K562 (cell line): ENCODE measurements at regions not wholly inside any gene's neighbourhood (a gene's known extent, or its start where the extent isn't known, plus 50 kb on each side); places are given as distances from the start of the nearest gene placed in this dataset.

Source experiments
- POLR2AphosphoS5 ChIP-seq: IDR thresholded peaks from 2 replicates; pipeline ENCODE4 v1.6.1; 2011; ENCODE audit warnings: mild to moderate bottlenecking, low read depth, low read length, moderate library complexity; ENCODE audit not compliant: control insufficient read depth, insufficient read depth
- ZNF224 ChIP-seq: sonication (generic); formaldehyde crosslinking; IDR thresholded peaks from 2 replicates; pipeline ENCODE4 v1.8.0; 2022; ENCODE audit warnings: mild to moderate bottlenecking, missing genetic modification reagents
- TF ChIP-seq, protein P1 (sequence below), 3 experiments: IDR thresholded peaks in 2 of 3; conservative IDR thresholded peaks in 1 of 3; 2 replicates each; pipeline ENCODE4 v1.5.1; 2011 to 2012; ENCODE audit warnings: low read length in 3 of 3, mild to moderate bottlenecking in 3 of 3, control low read depth in 2 of 3, improper control_type of control experiment in 1 of 3, inconsistent platforms in 1 of 3, low read depth in 1 of 3, mixed read lengths in 1 of 3, moderate library complexity in 1 of 3; ENCODE audit not compliant: insufficient read depth in 2 of 3
- TF ChIP-seq, protein P2 (sequence below): sonication (generic); formaldehyde crosslinking; IDR thresholded peaks from 2 replicates; pipeline ENCODE4 v1.8.0; 2022; ENCODE audit warnings: missing genetic modification reagents, mild to moderate bottlenecking, borderline replicate concordance

DNA sequence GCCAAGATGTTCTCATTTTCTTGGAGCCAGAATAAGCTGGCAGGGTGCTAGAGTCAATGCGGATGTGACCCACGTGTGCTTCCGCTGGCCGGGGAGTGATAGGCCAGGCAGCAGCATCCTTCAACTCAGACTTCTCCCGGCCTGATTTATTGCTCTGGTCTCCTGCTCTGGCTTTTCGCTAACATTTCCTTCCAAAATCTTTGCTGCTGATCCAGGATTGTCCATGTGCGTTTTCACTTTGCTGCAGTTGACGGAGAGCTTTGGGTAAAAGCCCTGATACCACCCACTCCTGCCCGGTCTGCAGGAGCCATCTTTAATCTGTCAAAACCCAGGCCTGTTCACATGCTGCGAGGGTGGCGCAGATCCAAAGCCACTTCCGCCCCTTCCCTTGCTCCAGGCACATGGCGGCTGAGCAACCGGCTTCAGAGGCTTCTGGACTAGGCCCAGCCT lies 106.8 kb downstream of the CYP26A1 start:
- TF ChIP-seq POLR2AphosphoS5 (no peak), ZNF224 (CRISPR knock-in tag) (no peak)
- TF ChIP-seq, protein P1, sequence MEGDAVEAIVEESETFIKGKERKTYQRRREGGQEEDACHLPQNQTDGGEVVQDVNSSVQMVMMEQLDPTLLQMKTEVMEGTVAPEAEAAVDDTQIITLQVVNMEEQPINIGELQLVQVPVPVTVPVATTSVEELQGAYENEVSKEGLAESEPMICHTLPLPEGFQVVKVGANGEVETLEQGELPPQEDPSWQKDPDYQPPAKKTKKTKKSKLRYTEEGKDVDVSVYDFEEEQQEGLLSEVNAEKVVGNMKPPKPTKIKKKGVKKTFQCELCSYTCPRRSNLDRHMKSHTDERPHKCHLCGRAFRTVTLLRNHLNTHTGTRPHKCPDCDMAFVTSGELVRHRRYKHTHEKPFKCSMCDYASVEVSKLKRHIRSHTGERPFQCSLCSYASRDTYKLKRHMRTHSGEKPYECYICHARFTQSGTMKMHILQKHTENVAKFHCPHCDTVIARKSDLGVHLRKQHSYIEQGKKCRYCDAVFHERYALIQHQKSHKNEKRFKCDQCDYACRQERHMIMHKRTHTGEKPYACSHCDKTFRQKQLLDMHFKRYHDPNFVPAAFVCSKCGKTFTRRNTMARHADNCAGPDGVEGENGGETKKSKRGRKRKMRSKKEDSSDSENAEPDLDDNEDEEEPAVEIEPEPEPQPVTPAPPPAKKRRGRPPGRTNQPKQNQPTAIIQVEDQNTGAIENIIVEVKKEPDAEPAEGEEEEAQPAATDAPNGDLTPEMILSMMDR (IDR thresholded peaks at IDR 0.05 in 2 of 3, conservative IDR thresholded peaks at IDR 0.05 in 1 of 3; ENCODE audit: insufficient read depth in 2 of 3, low read depth in 1 of 3, low read length in 3 of 3) = no peak
- TF ChIP-seq, protein P2, sequence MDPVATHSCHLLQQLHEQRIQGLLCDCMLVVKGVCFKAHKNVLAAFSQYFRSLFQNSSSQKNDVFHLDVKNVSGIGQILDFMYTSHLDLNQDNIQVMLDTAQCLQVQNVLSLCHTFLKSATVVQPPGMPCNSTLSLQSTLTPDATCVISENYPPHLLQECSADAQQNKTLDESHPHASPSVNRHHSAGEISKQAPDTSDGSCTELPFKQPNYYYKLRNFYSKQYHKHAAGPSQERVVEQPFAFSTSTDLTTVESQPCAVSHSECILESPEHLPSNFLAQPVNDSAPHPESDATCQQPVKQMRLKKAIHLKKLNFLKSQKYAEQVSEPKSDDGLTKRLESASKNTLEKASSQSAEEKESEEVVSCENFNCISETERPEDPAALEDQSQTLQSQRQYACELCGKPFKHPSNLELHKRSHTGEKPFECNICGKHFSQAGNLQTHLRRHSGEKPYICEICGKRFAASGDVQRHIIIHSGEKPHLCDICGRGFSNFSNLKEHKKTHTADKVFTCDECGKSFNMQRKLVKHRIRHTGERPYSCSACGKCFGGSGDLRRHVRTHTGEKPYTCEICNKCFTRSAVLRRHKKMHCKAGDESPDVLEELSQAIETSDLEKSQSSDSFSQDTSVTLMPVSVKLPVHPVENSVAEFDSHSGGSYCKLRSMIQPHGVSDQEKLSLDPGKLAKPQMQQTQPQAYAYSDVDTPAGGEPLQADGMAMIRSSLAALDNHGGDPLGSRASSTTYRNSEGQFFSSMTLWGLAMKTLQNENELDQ = no peak
